CD4-positive, alpha-beta T cell treated with Interleukin-1 beta for 1 hour (primary cell): ENCODE measurements at regions not wholly inside any gene's neighbourhood (a gene's known extent, or its start where the extent isn't known, plus 50 kb on each side); places are given as distances from the start of the nearest gene placed in this dataset.

Experiments used
- DNase-seq, 2 donors: peaks; one replicate each; pipeline ENCODE4 v3.0.0-alpha.2; 2020 to 2022

DNA sequence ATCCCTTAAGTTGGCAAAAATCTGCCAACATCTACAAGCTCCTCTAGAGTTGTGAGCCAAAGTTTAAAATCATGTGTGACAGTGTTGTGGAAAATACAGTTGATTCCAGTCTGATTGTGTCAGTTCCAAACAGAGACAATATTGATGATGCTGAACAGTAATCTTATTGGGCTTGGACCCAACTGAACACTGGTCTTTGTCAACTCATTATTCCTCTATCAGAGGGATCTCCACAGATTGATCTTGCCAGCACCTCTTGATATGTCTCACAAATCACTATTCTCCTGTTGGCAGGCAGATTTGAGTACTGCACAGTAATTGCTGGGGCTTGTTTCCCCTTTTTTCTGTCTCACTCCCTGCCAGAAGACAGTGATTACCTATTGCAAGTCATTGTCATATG lies 326.6 kb upstream of the DPH6 start:
- no peak for DNase-seq

DNA sequence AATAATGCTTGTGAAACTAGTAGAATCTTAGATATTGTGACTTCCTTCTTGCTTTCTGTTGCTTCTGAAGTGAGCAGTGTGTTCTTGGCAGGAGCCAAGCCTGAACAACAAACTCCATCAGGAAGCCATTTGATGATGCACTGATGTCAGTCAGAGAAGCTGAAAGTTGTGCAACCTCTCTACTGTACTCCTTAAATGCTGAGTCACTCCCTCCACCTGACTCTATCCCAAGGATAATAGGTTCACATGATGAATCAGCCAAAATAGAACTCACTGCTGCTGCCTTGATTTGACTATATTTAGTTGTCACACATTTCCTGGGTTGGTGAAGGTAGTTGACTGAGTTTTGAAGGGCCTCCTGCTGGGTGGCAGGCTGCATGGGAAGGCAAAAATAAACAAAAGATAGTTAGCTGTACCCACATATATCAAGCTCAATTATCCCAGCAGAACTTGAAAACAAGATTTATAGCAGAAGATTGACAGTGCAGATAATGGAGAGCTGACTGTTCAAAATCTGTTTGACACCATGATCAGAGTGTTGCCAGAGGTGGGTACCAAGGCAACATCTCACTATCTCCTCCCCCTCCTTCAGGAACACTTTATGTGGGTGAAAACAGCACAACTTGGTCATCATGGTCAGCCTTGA lies 328.4 kb upstream of the DPH6 start:
- no peak for DNase-seq

DNA sequence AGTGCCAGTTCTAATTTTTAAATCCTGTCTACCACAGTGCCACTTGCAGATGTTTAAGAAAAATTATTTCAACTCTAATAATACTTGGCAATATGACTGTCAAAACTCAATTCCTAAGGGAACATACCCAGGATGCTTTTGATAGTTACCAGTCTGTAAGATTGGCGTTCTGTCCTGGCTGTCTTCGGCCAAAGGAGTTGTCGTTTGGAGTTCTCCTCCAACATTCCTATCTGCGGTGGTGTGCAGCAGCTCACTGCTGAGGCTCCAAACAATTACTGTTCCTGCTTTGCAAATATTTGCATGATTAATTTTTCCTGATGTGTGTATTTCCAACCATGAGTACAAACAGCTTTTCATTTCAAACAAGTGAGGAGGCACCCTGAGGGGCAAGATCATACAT lies 330.8 kb upstream of the DPH6 start:
- no peak for DNase-seq

DNA sequence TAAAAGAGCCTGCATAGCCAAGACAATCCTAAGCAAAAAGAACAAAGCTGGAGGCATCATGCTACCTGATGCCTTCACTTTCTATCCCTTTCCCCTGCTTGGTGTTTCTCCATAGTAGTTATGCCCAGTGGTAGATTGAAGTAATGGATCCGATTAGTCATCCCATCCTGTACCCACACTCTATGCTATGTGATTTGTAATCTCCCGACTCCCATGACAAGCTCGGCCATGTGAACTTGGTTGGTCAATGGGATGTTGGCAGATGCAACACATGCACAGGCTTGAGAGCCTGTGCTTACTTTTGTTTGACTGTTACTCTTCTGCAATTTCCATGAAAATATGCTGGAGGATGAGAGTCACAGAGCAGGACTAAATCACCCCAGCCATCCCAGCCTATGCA lies 334.9 kb upstream of the DPH6 start:
- DNase-seq, result no peak

DNA sequence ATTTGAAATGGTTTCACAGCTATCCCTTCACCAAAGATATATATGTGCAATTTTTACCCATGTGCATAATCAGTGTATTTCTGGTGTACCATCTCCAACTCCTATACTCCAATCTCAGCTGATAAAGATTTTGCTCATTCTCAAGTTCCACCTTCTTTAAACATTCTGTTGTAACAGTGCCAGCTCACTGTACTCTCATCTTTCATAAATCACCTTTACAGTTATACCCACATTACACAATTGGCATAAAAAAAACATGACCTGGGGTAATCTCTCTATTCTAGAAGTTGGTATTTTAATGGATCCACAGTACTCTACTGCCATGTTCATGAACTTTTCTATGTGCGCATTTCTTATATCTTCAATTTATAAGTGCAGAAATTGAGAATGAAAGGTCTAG lies 339.9 kb upstream of the DPH6 start:
- no peak for DNase-seq

DNA sequence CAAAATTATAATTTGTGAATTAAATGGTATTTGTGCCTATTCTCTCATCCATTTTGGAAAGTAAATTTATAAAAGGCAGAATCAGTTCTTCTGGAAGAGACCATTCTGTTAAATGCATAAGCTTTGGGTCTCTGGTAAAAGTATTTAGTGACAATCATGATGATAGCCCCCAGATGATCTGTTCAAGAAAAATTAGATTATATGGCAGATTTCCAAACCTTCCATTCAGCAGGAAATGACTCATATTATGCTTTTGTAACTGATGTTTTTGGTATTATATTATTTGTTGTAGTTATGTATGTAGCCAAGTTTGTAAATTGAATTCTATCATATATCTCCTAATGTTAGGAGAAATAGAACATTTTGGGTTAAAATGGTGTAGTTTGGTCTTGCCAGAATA lies 340.8 kb upstream of the DPH6 start:
- DNase-seq, result no peak

DNA sequence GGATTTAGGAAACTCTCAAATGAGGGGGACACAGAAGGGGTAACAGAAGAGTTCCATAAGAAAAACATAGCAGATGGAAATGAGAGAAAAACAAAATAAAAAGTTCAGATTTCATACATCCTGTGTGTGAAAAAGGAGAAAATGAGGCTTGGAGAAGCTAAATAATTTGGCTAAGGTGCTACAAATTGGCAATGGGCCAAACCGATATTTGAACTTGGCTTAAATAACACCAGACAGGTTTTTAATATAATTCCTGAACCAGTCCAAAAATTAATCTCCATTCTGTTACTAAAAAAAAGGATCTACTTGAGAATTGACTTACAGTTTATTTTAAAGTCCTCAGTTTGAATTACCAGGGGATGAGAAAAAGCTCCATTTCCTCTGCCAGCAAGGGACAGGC lies 342.9 kb upstream of the DPH6 start:
- no peak for DNase-seq

DNA sequence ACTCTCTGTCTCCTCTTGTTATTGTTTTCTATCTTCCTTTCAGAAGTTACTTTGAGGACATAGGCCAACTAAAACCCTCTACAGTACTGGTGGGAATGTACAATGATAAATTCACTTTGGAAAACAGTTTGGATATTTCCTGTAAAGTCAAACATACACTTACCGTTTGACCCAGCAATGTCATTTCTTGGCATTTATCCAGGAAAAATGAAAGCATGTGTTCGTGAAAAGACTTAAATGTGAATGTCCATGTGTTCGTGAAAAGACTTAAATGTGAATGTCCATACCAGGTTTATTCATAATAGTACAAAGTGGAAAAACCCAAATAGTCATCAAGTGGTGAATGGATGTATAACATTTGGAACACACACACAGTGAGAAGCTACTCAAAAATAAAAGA lies 361.5 kb upstream of the DPH6 start:
- no peak for DNase-seq

DNA sequence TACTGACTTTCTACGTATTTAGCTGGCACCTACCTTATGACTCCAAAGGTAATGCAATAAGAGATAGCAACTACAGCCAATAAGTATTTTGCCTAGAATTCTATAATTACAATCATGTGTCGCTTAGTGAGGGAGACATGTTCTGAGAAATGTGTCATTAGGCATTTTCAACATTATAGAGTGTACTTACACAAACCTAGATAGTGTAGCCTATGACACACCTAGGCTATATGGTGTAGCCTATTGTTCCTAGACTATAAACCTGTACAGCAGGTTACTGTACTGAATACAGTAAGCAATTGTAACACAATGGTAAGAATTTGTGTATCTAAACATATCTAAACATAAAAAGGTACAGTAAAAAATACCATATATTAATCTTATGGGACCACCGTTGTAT lies 363.4 kb upstream of the DPH6 start:
- DNase-seq, result no peak

DNA sequence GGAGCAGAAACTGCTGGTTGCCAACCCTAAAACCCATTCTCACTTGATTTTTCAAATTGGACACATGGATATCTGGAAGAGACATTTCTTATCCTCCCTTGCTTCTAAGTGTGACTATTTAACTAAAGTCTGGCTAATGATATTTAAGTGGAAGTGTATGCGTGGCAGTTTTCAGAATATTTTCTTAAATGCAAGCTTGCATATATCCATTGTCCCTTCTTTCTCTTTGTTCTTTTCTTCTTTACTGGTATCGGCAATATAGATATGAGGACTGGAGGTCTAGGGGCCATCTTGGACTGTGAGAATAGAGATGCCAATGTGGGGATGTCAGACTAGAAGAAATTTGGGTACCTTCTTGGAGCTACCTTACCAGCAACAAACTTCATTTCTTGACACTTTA lies 364.3 kb upstream of the DPH6 start:
- DNase-seq, result no peak

DNA sequence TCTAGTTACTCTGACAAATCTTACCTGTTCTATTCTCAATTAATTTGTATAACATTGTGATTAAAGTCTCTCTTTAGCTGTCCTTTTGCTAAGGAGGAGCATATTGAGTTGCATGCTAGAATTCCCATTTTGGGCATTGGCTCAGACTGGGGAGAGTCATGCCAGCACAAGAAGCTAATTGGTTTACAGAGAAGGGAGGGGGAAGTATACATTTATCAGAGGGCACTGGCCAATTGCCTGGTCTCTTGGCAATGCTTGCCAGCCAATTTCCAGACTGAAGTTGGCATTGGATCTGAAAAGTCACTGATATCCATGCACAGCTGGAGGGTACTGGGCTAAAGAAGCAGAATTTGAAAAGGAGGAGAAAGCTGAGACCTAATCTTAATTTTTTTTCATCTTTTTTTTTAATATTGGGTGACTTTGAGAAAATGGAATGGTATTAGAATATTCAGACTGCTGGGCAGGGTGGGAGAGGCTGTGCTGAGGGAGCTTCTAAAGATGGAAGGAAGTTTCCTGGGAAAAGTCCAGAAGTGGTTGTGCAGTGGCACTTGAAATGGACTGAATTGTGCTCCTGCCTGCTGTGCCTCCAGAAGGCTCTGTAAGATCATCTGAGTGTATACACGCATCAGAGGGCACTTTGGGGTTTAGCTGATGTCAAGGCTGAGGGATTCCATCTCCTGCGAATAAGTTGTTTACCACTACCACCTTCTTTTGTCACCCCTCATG lies 365.2 kb upstream of the DPH6 start:
- DNase-seq, result no peak

DNA sequence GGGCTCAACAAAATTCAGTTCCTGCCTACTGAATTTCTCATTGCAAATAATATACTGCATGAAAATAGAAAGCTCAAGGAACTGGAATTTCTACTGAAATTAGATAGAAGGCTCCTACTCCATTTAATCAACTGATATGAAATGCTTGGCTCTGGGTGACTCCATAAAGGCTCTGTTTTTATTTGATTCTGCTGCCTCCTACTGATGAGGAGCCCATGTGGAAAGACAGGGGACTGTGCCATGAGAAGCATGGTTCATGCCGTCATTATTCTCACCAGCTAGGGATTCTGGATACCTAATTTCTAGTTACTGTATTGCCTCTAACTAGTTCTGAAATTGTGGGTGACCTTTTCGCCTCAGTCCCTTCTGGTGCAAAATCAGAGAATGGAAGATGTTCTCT lies 366.2 kb upstream of the DPH6 start:
- no peak for DNase-seq

DNA sequence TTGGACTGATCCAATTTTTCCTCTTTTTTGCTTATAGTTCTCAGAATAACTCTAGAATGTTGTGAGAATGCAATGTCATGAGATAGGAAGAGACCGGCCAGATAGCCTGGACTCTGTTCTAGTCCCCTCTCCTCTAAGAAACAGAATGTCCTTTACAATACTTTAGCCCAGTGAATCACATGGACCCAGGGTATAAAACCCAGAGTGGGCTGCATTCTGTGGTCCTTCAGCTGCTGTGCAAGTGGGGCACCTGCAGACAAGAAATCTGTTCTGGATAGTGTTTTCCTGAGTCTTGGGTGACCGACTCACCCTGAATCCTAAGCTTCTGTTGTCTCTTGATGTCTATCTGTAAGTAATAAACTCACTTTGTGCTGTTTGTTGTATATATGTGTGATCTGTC lies 368.6 kb upstream of the DPH6 start:
- no peak for DNase-seq

DNA sequence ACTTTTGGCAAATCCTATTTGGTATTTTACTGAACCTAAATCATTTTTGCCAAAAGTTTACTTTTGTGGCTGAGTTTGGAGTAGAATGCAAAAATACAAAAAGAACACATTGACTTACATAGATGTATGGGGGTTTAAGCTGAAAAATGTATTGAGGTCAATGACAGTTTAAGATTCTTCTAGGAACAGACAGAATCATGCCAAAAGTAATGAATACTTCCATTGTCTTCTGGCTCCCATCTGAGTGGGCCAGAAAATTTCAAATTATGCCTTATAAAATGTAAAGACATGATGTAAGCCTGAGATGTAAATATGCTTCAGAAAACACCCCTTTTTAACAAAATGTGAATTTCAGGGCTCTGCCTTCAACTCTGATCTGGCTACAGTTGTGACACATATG lies 375.1 kb upstream of the DPH6 start:
- DNase-seq, result no peak

DNA sequence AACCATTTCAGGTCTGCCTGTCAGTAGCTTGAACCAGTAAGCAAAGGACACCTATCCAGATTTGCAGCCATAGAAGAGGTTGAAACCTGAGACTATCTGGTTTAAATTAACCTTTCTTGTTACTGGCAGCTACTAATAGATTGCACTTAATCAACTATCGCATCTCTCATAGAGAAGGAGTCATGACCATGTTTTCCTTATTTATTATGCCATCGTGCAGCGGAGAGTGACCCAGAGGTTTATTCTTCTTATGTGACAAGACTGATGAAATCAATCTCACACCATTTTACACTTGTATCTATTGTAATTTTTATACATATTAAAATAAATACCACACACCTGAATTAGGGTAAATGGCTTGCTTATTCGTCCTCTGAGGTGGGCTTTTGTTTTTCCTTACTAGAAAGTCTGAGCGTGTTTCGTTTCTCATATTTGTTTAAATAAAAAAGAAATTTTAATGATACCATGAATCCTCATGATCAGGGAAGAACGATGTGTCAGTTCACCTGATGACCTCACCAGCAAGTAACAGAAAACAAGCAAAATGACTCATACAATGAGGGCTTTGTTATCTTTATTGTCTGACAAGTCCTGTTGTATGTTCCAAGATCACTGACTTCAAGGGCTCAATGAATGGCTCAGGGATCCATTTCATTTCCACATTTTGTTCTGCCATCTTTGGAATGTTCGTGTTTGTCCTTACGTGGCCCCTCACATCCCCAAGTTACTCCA lies 379.5 kb upstream of the DPH6 start:
- DNase-seq, result no peak

DNA sequence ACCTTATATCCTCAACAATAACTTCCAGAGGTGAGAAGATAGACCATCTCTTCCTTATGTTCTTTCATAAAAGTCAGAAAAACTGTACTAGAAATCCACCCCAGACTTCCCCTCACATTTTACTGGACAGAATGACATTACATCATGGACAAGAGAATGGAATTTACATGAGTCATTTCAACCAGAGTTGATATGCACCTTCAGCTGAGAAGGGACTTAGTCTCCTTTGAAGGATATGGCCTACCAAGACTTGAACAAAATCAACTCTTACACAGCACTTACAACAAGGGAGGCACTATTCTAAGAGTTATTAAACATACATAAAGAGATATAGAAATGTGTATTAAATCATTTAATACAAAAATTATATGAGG lies 380.0 kb upstream of the DPH6 start:
- DNase-seq, result no peak

DNA sequence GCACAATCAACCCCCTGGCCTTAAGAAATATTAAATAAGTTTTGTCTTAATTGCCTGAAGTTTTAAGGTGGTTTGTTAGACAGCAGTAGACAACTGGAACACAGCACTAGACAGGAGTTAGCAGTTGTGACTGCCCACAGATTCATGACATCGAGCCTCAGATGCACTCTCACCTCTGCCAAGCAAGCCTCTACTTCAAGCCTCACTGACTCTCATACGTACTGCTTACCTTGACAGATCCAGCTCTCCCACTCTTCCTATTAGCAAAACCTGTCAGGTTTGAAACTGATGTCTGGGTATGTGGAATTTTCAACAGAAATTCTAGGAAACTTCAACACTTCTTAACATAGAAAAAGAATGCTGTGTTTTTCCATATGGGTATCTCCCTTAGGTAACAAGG lies 382.9 kb upstream of the DPH6 start:
- no peak for DNase-seq

DNA sequence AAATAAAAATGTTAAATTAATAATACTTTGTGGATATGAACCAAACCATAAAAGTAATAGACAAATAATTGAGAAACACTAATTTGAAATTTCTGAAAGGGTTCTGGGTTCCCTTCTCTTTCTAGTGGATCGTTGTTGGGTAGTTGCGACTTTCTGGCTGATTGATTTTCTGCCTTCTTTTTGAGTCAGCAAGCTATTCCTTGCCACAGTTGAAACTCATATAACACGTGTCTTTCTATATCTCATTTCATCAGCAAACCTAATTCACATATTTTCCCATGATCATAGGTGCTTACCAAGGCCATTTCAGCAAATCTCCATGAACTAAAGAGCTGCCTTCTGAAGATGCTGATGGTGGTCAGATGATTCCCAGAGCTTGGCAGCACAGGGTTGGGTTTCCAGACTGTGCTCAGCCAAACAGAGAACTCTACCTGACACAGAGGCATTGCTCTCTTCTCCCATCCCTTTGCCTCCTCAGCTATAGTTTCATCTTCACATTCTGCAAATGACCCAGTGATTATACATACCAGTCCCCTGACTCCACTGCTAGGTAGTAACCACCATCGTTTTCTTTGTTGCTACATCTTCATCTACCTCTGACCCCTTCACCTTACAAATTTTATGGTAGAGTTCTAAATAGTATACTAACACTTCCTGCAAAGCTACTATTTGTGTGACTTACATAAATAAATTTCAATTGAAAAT lies 383.9 kb upstream of the DPH6 start:
- no peak for DNase-seq

DNA sequence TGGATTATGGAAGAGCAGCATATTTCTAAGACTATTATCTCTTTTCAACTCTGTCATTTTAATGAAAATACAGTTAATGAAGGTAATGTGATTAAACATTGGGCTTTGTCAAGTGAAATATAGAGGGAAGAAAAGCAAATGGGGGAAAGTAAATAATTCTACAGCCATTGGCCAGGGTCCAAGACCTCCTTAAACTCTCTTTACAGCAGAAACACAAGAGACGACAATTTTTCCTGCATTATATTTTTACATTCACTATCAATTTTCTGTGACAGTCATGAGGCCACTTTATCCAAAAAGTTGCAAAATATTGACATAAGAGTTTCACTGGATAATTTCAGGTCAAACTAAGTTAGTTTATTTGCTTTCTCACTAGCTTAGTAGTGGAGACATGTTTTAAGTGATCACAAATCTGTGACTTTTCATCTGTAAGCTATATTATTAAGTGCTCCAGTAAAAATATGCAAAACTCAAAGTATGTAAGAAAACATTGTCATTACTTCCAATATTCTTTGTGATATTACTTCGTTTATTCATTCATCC lies 385.9 kb upstream of the DPH6 start:
- DNase-seq, result no peak

DNA sequence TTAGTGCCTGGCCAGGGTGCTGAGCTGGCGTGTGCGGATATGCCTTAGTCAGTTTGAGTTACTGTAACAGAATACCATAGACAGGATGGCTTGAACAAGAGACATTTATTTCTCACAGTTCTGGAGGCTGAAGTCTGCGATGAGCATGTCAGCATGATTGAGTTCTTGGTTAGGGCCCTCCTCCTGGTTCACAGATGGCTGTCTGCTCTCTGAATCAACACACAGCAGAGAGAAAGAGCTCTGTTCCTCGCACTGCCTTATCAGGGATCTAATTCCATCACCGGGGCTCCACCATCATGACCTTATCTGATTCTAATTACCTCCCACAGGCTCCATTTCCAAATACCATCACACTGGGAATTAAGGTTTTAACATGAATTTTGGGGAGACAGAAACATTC lies 386.6 kb upstream of the DPH6 start:
- no peak for DNase-seq

DNA sequence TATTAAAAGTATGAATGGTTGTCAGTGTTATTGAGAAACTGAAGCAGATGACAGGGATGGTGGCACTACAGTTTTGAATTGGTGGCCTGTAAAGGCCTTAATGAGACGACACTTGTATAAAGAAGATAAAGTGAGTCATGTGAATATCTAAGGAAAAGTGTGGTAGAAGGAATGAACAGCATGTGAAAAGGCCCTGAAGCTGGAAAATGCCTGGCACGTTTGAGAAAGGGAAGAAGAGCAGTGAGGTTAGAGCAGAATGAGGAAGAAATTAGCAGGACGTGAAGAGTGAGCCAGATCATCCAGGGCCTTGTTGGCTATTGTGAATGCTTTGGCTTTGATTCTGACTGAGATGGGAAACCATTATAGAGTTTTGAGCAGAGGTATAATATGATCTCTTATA lies 387.6 kb upstream of the DPH6 start:
- DNase-seq, result no peak

DNA sequence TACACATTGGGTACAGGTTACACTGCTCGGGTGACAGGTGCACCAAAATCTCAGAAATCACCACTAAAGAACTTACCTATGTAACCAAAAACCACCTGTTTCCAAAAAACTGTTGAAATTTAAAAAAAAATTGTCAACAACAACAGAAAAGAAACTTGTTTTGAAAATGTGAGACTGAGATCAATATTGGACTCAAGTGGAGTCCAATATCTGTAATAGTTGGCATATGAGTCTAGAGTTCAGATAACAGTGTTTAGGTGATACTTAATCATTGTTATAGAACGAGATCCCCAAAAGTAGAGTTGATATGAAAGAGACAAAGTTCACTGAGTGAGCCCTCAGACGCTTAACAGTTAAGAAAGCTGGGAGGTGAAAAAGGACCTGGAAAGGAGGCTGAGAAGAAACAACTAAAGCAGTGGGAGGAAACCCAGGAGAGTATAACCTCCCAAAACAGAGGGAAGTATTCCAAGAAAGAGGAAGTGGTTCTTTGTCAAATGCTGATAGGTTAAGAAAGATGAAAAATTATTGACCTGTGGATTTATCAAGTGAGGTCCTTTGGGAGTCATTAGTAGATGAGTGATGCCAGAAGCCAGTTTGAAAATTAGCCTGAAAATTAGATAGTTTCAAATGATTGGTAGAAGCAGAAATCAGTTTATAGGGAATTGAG lies 388.6 kb upstream of the DPH6 start:
- DNase-seq, result no peak

DNA sequence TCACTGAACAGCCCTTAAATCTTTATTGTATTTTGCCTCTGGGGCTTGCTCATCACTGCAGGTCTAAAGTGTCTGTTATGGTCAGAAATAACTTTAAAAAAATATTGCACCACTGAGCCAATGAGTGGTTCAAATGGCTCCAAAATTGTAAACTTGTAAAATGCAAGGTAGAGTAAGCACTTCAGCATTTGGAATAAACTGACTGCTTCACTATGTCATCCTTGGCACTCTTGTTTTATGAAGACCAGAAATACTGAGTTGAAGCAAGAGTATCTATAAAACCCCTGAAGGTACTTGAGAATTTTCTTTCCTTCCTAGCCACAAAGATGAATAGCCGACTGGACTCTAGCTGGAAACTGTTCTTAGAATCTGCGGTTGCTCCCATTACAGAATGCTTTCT lies 390.3 kb upstream of the DPH6 start:
- DNase-seq, result no peak
